GM18519 (cell line): ENCODE measurements at regions not wholly inside any gene's neighbourhood (a gene's known extent, or its start where the extent isn't known, plus 50 kb on each side); places are given as distances from the start of the nearest gene placed in this dataset.
"Not testable (repeated sequence)": the region's sequence is repeated elsewhere in the genome, so short reads cannot be mapped to it uniquely, and the experiment has no call there.

ENCODE experiments used
- ATAC-seq: cut with Tn5 transposase; IDR thresholded peaks from one replicate; pipeline ENCODE4 v1.9.1; 2021; ENCODE audit warnings: mild to moderate bottlenecking, moderate library complexity; ENCODE audit not compliant: unreplicated experiment, low FRiP score

DNA sequence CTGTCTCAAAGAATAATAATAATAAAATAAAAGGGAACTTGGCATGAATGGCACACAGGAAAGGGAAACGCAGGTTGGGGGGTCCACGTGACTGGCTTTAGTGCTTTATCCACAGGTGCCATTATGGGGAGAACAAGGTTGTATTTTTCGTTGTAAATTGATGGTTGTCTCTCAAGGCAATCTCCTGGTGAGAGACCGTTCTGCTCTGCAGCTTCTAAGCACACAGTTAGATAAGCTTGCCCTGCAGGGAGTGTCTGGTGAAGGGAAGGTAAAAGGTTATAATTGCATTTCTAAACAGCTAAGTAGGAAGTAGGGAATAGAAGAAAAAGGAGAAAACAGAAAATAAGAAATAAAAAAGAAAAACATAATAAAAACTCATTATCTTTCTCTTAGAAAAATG is 69.1 kb upstream of the CPSF6 start:
- no peak for ATAC-seq

DNA sequence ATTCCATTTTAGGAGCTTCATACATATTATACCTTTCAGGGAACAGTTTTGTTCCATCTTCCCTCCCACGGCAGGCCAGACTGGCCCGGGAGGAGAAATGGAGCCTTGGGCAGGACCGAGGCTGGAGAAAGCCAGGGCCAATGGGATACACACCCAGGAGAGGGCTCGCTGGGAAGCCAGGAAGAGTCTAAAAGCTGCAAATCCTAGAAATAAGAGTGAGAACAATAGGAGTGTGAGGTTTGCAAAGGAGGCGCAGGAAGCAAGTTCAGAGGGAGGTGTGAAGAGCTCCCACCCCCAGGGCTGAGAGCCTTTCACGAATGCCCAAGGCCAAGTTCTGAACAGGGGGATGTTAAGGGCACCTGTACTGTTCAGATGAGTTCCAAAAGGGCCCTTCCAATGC is 67.5 kb upstream of the CPSF6 start:
- no peak for ATAC-seq

DNA sequence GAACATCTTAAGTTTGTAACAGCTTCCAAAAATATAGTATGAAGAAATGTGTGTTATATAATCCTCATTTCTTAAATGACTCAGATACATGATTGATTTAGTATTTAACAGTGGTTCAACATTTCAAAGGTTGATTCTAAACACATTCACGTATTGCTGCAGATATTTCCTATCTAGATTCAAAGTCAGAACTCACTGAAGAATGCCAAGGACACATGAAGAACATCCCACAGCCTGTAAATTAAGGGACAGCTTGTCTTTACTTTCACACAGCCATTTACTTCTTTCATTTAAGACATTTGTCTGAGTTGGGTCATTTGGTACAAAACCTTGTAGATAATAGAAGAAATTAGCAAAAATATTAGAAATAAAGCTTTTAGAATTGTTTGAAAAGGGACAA is 66.9 kb upstream of the CPSF6 start:
- no peak for ATAC-seq

DNA sequence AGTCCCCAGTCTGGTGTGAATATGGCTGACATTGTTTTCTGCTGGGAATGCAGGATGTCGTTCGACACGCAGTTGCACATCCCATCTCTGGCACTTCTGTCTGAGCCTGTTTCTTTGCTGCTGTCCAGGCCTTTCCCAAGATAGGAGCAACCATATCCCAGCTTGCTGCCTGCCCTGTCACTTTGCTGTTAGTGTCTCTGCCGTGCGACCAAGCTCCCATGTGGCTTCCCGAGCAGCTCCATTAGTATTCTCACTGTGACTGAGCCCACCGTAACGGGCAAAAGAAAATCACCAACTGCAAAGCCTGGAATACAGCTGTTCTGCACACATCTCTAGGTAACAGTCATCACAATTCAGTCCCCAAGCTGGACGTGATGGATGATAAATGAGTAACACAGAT is 66.0 kb upstream of the CPSF6 start:
- ATAC-seq, result no peak

DNA sequence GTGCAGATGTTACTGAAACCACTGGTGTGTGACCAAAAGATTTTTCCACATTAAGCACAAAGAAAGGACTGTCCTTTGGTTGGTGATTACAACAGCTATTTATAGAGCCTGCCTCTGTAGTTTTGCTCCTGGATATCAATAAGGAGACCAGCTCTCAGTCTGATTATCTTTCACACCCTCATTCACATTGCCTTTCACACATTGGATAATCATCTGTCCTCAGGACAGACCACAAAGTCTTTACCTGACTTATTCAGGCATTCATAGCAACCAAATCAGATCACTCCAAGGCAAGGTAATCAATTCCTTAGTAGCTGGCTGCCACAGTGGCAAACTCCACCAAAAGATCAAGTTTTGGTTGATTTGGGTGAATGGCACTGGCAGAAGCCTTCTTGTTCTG is 59.6 kb upstream of the CPSF6 start:
- ATAC-seq, result no peak

DNA sequence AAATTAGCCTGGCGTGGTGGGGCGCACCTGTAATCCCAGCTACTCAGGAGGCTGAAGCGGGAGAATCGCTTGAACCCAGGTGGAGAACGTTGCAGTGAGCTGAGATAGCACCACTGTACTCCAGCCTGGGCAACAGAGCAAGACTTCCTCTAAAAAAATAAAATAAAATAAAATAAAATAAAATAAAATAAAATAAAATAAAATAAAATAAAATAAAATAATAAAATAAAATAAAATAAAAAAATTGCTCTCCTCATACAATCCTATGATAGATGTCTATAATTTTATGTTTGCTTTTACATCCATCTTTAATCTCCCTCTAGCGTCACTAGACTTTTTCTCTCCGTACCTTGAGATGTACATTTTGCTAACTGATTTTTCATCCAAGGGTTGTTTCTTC is 51.8 kb upstream of the CPSF6 start:
- ATAC-seq, result not testable (repeated sequence)

DNA sequence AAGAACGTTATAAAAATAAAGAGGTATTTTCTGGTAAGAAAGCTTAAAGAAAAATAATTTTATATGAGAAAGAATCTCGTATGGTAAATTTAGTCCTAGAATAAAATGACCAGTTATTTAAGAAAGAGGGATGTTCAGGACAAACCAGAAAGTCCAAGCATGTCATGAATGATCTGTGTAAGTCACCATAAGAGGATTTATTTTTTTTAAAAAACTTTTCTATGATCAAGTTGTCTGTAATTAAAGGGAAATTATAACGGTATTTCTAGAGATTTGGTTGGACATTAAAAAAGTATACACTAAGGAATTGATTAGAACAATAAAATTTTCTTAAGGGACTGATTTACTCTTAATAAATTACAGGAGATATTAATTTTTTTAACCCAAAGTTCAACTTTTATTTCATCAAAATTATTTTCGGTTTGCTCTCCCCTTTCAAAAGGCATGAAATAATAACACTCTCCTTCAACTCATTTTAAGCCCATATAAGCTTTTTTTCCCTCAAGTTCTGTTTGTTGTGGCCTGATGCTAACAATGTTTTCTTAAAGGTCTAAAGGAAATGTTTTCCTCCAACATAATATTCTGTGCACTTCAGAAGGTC is 49.9 kb upstream of the CPSF6 start:
- ATAC-seq, result no peak
